Activated naive CD4-positive, alpha-beta T cell treated with anti-CD3 and anti-CD28 coated beads, Interleukin-2, amount 50 U/mL, for 24 hours (primary cell): ENCODE measurements at regions not wholly inside any gene's neighbourhood (a gene's known extent, or its start where the extent isn't known, plus 50 kb on each side); places are given as distances from the start of the nearest gene placed in this dataset.

Source experiments
- H3K27ac Mint-ChIP-seq: one replicate; pipeline ENCODE4 v1.8.0; 2021; ENCODE audit warnings: mild to moderate bottlenecking, mixed read lengths
- H3K27me3 Mint-ChIP-seq: one replicate; pipeline ENCODE4 v1.8.0; 2021; ENCODE audit warnings: mixed read lengths
- H3K36me3 Mint-ChIP-seq: one replicate; pipeline ENCODE4 v1.8.0; 2021; ENCODE audit warnings: mixed read lengths
- H3K4me1 Mint-ChIP-seq: one replicate; pipeline ENCODE4 v1.8.0; 2021; ENCODE audit warnings: mixed read lengths
- H3K4me3 Mint-ChIP-seq: one replicate; pipeline ENCODE4 v1.8.0; 2021; ENCODE audit warnings: mild to moderate bottlenecking, mixed read lengths
- H3K9me3 Mint-ChIP-seq: one replicate; pipeline ENCODE4 v1.8.0; 2021; ENCODE audit warnings: mixed read lengths

GRCh38 chr2:235348329-235348728 lies 145.5 kb upstream of the AGAP1 start:
- Mint-ChIP-seq H3K27ac (no peak overlapping the region), H3K36me3 (no peaks in the 10 kb centered on the region), H3K9me3 (no peaks in the 10 kb centered on the region), H3K4me3 (no peak overlapping the region), H3K4me1 (no peaks in the 10 kb centered on the region), H3K27me3 (peaks cover 7% of the 10 kb centered on the region)

- Mint-ChIP-seq H3K27ac (no peak overlapping the region), H3K4me3 (no peak overlapping the region), H3K4me1 (no peaks in the 10 kb centered on the region), H3K27me3 (peaks cover 7% of the 10 kb centered on the region), H3K9me3 (no peaks in the 10 kb centered on the region), H3K36me3 (no peaks in the 10 kb centered on the region)
Observed at GRCh38 chr2:235350234-235350633, 143.6 kb upstream of the AGAP1 start.

- H3K9me3 Mint-ChIP-seq = no peaks in the 10 kb centered on the region
- H3K4me1 Mint-ChIP-seq = no peaks in the 10 kb centered on the region
- H3K27ac Mint-ChIP-seq = no peak overlapping the region
- no peak overlapping the region for H3K4me3 Mint-ChIP-seq
- H3K36me3 Mint-ChIP-seq = no peaks in the 10 kb centered on the region
- peaks cover 6% of the 10 kb centered on the region for H3K27me3 Mint-ChIP-seq
Observed at GRCh38 chr2:235352541-235352940, 141.3 kb upstream of the AGAP1 start.

GRCh38 chr2:235357881-235358280 lies 136.0 kb upstream of the AGAP1 start:
- H3K4me3 Mint-ChIP-seq = no peak overlapping the region
- no peaks in the 10 kb centered on the region for H3K36me3 Mint-ChIP-seq
- no peaks in the 10 kb centered on the region for H3K9me3 Mint-ChIP-seq
- H3K27me3 Mint-ChIP-seq = no peaks in the 10 kb centered on the region
- no peak overlapping the region for H3K27ac Mint-ChIP-seq
- no peaks in the 10 kb centered on the region for H3K4me1 Mint-ChIP-seq

- Mint-ChIP-seq H3K27me3 (no peaks in the 10 kb centered on the region), H3K36me3 (no peaks in the 10 kb centered on the region), H3K4me3 (no peak overlapping the region), H3K9me3 (no peaks in the 10 kb centered on the region), H3K27ac (no peak overlapping the region), H3K4me1 (no peaks in the 10 kb centered on the region)
Observed at GRCh38 chr2:235358981-235359471, 134.8 kb upstream of the AGAP1 start.

- Mint-ChIP-seq H3K27me3 (peaks cover 2% of the 10 kb centered on the region), H3K4me3 (no peak overlapping the region), H3K36me3 (no peaks in the 10 kb centered on the region), H3K4me1 (no peaks in the 10 kb centered on the region), H3K9me3 (no peaks in the 10 kb centered on the region), H3K27ac (no peak overlapping the region)
Observed at GRCh38 chr2:235360446-235360845, 133.4 kb upstream of the AGAP1 start.

- Mint-ChIP-seq H3K4me3 (no peak overlapping the region), H3K27me3 (peaks cover 6% of the 10 kb centered on the region)
Observed at GRCh38 chr2:235365743-235366142, 128.1 kb upstream of the AGAP1 start.

GRCh38 chr2:235366390-235366789 lies 127.5 kb upstream of the AGAP1 start:
- peaks cover 6% of the 10 kb centered on the region for H3K9me3 Mint-ChIP-seq
- no peaks in the 10 kb centered on the region for H3K36me3 Mint-ChIP-seq
- peaks cover 6% of the 10 kb centered on the region for H3K27me3 Mint-ChIP-seq
- no peaks in the 10 kb centered on the region for H3K4me1 Mint-ChIP-seq
- no peak overlapping the region for H3K27ac Mint-ChIP-seq
- H3K4me3 Mint-ChIP-seq = no peak overlapping the region

More at GRCh38 chr2:235365743-235366142, 128.1 kb upstream of the AGAP1 start:
- no peaks in the 10 kb centered on the region for H3K4me1 Mint-ChIP-seq
- H3K36me3 Mint-ChIP-seq = no peaks in the 10 kb centered on the region
- no peak overlapping the region for H3K27ac Mint-ChIP-seq
- H3K9me3 Mint-ChIP-seq = peaks cover 6% of the 10 kb centered on the region

- H3K9me3 Mint-ChIP-seq = peaks cover 6% of the 10 kb centered on the region
- no peak overlapping the region for H3K27ac Mint-ChIP-seq
- H3K4me1 Mint-ChIP-seq = no peaks in the 10 kb centered on the region
- no peaks in the 10 kb centered on the region for H3K36me3 Mint-ChIP-seq
- H3K4me3 Mint-ChIP-seq = no peak overlapping the region
- peaks cover 6% of the 10 kb centered on the region for H3K27me3 Mint-ChIP-seq
Observed at GRCh38 chr2:235366807-235367206, 127.0 kb upstream of the AGAP1 start.

GRCh38 chr2:235371018-235371417 lies 122.8 kb upstream of the AGAP1 start:
- H3K4me3 Mint-ChIP-seq = no peak overlapping the region
- peaks cover 4% of the 10 kb centered on the region for H3K27me3 Mint-ChIP-seq
- peaks cover 6% of the 10 kb centered on the region for H3K9me3 Mint-ChIP-seq
- no peaks in the 10 kb centered on the region for H3K4me1 Mint-ChIP-seq
- no peaks in the 10 kb centered on the region for H3K36me3 Mint-ChIP-seq
- H3K27ac Mint-ChIP-seq = no peak overlapping the region

- H3K36me3 Mint-ChIP-seq = no peaks in the 10 kb centered on the region
- H3K9me3 Mint-ChIP-seq = no peaks in the 10 kb centered on the region
- H3K4me3 Mint-ChIP-seq = no peak overlapping the region
- no peak overlapping the region for H3K27ac Mint-ChIP-seq
- no peaks in the 10 kb centered on the region for H3K4me1 Mint-ChIP-seq
- peaks cover 1% of the 10 kb centered on the region for H3K27me3 Mint-ChIP-seq
Observed at GRCh38 chr2:235373171-235373570, 120.7 kb upstream of the AGAP1 start.

- H3K27ac Mint-ChIP-seq = no peak overlapping the region
- no peaks in the 10 kb centered on the region for H3K4me1 Mint-ChIP-seq
- H3K9me3 Mint-ChIP-seq = no peaks in the 10 kb centered on the region
- no peak overlapping the region for H3K4me3 Mint-ChIP-seq
- H3K27me3 Mint-ChIP-seq = no peaks in the 10 kb centered on the region
- no peaks in the 10 kb centered on the region for H3K36me3 Mint-ChIP-seq
Observed at GRCh38 chr2:235377176-235377575, 116.7 kb upstream of the AGAP1 start.

GRCh38 chr2:235378246-235378645 lies 115.6 kb upstream of the AGAP1 start:
- Mint-ChIP-seq H3K27me3 (no peaks in the 10 kb centered on the region), H3K4me3 (no peak overlapping the region), H3K9me3 (no peaks in the 10 kb centered on the region), H3K4me1 (no peaks in the 10 kb centered on the region), H3K27ac (no peak overlapping the region), H3K36me3 (no peaks in the 10 kb centered on the region)

- no peaks in the 10 kb centered on the region for H3K9me3 Mint-ChIP-seq
- no peaks in the 10 kb centered on the region for H3K27me3 Mint-ChIP-seq
- no peak overlapping the region for H3K4me3 Mint-ChIP-seq
- H3K4me1 Mint-ChIP-seq = no peaks in the 10 kb centered on the region
- H3K27ac Mint-ChIP-seq = no peak overlapping the region
- H3K36me3 Mint-ChIP-seq = no peaks in the 10 kb centered on the region
Observed at GRCh38 chr2:235378944-235379343, 114.9 kb upstream of the AGAP1 start.

- Mint-ChIP-seq H3K27ac (no peak overlapping the region), H3K36me3 (no peaks in the 10 kb centered on the region), H3K4me1 (no peaks in the 10 kb centered on the region), H3K9me3 (no peaks in the 10 kb centered on the region), H3K27me3 (peaks cover 1% of the 10 kb centered on the region), H3K4me3 (no peak overlapping the region)
Observed at GRCh38 chr2:235381261-235381912, 112.5 kb upstream of the AGAP1 start.

GRCh38 chr2:235382179-235382578 lies 111.7 kb upstream of the AGAP1 start:
- Mint-ChIP-seq H3K9me3 (no peaks in the 10 kb centered on the region), H3K4me1 (no peaks in the 10 kb centered on the region), H3K4me3 (no peak overlapping the region), H3K36me3 (no peaks in the 10 kb centered on the region), H3K27ac (no peak overlapping the region), H3K27me3 (peaks cover 1% of the 10 kb centered on the region)

GRCh38 chr2:235382601-235383000 lies 111.2 kb upstream of the AGAP1 start:
- no peaks in the 10 kb centered on the region for H3K9me3 Mint-ChIP-seq
- H3K4me3 Mint-ChIP-seq = no peak overlapping the region
- H3K27me3 Mint-ChIP-seq = peaks cover 1% of the 10 kb centered on the region
- H3K4me1 Mint-ChIP-seq = no peaks in the 10 kb centered on the region
- H3K27ac Mint-ChIP-seq = no peak overlapping the region
- no peaks in the 10 kb centered on the region for H3K36me3 Mint-ChIP-seq
